Activated CD4-positive, alpha-beta T cell treated with anti-CD3 and anti-CD28 coated beads, Interleukin-2, amount 10 ng/mL, durations not matched to agents 7 days and 5 days (primary cell): ENCODE measurements at regions not wholly inside any gene's neighbourhood (a gene's known extent, or its start where the extent isn't known, plus 50 kb on each side); places are given as distances from the start of the nearest gene placed in this dataset.

ENCODE experiments used
- CTCF ChIA-PET: fragments of 350-600 bp; sonication (Branson Sonifier 250); formaldehyde crosslinking; loops from one replicate; lab custom pipeline; 2021; ENCODE audit warnings: antibody characterized with exemption; lab: Charles Lee
- POLR2A ChIA-PET: fragments of 350-600 bp; sonication (Branson Sonifier 250); formaldehyde crosslinking; loops from one replicate; lab custom pipeline; 2021; ENCODE audit warnings: antibody characterized with exemption; lab: Charles Lee
- DNase-seq: peaks from one replicate; pipeline ENCODE4 v3.0.0-alpha.2; 2020
- H3K27ac Mint-ChIP-seq: one replicate; pipeline ENCODE4 v1.8.0; 2021; ENCODE audit warnings: mild to moderate bottlenecking, moderate library complexity, mixed read lengths
- H3K27me3 Mint-ChIP-seq: one replicate; pipeline ENCODE4 v1.8.0; 2021; ENCODE audit warnings: mixed read lengths
- H3K36me3 Mint-ChIP-seq: one replicate; pipeline ENCODE4 v1.8.0; 2021; ENCODE audit warnings: low read depth, mixed read lengths
- H3K4me1 Mint-ChIP-seq: one replicate; pipeline ENCODE4 v1.8.0; 2021; ENCODE audit warnings: mixed read lengths
- H3K4me3 Mint-ChIP-seq: one replicate; pipeline ENCODE4 v1.8.0; 2021; ENCODE audit warnings: mild to moderate bottlenecking, moderate library complexity, mixed read lengths
- H3K9me3 Mint-ChIP-seq: one replicate; pipeline ENCODE4 v1.8.0; 2021; ENCODE audit warnings: mixed read lengths

DNA sequence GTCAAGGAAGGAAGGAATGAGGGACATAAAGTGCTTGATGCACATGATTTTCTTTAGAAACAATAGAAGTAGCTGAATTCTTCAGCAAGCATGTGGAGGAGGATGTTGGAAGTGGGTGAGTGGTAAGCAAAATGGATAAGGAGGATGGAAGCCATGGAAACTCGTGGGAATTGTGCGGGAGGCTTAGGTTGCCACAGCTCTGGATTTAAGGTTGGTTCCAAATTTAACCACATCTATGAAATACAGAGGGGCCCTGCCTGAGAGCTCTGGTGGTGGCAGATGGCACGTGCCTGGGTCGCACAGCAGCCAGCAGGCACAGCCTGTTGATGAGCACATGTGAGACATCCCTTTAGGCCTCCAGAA lies 284.7 kb downstream of the SMARCA2 start:
- Mint-ChIP-seq H3K27ac (no peak overlapping the region), H3K4me3 (no peak overlapping the region), H3K27me3 (no peaks in the 10 kb centered on the region), H3K36me3 (no peaks in the 10 kb centered on the region), H3K9me3 (no peaks in the 10 kb centered on the region), H3K4me1 (no peaks in the 10 kb centered on the region)
- ChIA-PET POLR2A (no interaction called here), CTCF (no interaction called here)
- DNase-seq, result no peak

DNA sequence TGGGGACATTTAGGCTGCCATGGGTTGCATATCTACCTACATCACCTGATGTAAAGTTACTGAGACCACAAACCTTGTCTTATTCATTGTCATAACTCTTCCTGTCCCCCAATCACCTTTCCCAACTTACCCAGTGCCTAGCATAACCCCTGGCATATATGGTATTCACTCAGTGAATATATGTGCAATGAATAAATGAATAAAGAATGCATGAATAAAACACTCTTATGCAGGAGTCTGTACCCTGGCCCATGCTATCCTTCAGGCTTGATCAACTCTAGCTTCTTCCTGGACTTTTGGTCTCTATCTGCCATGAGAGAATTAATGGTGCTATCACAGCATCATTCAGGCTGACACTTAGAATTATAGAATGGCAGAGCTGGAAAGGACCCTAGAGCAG lies 285.2 kb downstream of the SMARCA2 start:
- POLR2A ChIA-PET, result no interaction called here
- no peaks in the 10 kb centered on the region for H3K4me1 Mint-ChIP-seq
- CTCF ChIA-PET, result no interaction called here

DNA sequence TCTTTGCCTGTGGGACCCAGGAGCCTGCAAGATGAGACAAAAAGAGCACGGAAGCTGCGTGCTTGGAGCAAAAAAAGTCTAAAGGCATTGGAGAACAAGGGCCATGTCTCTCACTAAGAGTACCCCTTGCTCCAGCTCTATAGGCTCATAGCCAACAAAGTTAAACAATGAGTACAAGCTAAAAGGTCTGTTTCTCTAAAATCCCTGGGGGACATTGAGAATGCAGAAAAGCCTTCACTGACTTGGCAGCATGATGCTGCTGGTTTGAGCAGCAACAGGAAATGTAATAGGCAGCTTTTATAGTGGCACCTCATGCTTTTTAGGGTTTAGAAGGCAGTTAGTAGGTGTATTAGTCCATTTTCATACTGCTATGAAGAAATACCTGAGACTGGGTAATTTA lies 287.5 kb downstream of the SMARCA2 start:
- no peaks in the 10 kb centered on the region for H3K9me3 Mint-ChIP-seq
- POLR2A ChIA-PET, result no interaction called here
- CTCF ChIA-PET, result no interaction called here

More for the DNA sequence above, 285.2 kb downstream of the SMARCA2 start:
- H3K9me3 Mint-ChIP-seq, result no peaks in the 10 kb centered on the region
- no peak overlapping the region for H3K4me3 Mint-ChIP-seq
- H3K36me3 Mint-ChIP-seq, result no peaks in the 10 kb centered on the region
- no peak for DNase-seq
- H3K27ac Mint-ChIP-seq, result no peak overlapping the region
- H3K27me3 Mint-ChIP-seq, result no peaks in the 10 kb centered on the region

DNA sequence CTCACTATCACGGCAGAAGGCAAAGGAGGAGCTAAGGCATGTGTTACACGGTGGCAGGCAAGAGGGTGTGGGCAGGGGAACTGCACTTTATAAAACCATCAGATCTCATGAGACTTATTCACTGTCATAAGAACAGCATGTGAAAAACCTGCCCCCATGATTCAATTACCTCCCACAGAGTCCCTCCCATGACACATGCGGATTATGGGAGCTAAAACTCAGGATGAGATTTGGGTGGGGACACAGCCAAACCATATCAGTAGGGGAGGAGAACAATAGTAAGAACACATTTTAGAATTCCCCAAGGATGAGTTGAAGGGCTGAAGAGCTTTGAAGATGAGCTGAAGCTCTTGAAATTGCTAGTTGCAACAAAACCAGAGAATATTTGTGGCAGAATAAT lies 287.9 kb downstream of the SMARCA2 start:
- DNase-seq, result no peak
- Mint-ChIP-seq H3K4me3 (no peak overlapping the region), H3K4me1 (no peaks in the 10 kb centered on the region), H3K9me3 (no peaks in the 10 kb centered on the region), H3K27me3 (no peaks in the 10 kb centered on the region), H3K36me3 (no peaks in the 10 kb centered on the region), H3K27ac (no peak overlapping the region)
- ChIA-PET CTCF (no interaction called here), POLR2A (no interaction called here)

More for the DNA sequence above, 287.5 kb downstream of the SMARCA2 start:
- H3K4me1 Mint-ChIP-seq, result no peaks in the 10 kb centered on the region
- no peak overlapping the region for H3K27ac Mint-ChIP-seq
- no peak overlapping the region for H3K4me3 Mint-ChIP-seq
- H3K36me3 Mint-ChIP-seq, result no peaks in the 10 kb centered on the region
- DNase-seq, result no peak
- H3K27me3 Mint-ChIP-seq, result no peaks in the 10 kb centered on the region

DNA sequence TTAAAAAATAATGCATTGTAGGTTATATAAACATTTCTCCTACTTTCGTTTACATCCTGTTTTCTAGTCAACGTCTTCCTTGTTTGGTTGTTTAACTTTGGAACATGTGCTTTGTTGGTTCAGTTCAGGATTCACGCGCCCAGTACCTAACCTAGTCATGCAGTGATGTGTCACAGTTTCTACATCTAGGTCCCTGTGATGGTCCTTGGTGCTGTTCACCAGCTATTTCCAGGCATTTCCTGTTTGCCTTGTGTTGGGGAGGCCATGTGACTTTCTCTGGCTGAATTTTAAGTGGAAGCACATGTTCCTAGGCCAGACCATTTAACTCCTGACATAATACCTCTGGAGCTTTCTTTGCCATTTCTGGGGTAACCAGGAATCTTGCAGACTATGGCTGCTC lies 292.3 kb downstream of the SMARCA2 start:
- ChIA-PET POLR2A (no interaction called here), CTCF (no interaction called here)
- Mint-ChIP-seq H3K4me3 (no peak overlapping the region), H3K27me3 (peaks cover 2% of the 10 kb centered on the region), H3K4me1 (no peaks in the 10 kb centered on the region), H3K27ac (no peak overlapping the region), H3K36me3 (no peaks in the 10 kb centered on the region), H3K9me3 (peaks cover 5% of the 10 kb centered on the region)
- DNase-seq, result no peak

DNA sequence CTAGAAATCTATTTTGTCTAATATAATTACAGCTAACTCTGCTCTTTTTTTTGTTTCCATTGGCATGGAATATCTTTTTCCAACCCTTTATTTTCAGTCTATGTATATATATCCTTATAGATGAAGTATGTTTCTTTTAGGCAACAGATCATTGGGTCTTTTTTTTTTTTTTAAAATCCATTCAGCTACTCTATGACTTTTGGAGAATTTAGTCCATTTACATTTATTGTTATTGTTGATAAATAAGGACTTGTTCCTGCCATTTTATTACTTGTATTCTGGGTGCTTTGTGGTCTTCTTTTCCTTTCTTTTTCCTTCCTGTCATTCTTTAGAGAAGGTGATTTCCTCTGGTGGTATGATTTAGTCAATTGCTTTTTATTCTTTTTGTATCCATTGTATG lies 296.8 kb downstream of the SMARCA2 start:
- POLR2A ChIA-PET, result no interaction called here
- CTCF ChIA-PET, result no interaction called here
- Mint-ChIP-seq H3K4me1 (no peaks in the 10 kb centered on the region), H3K27ac (no peak overlapping the region), H3K27me3 (peaks cover 2% of the 10 kb centered on the region), H3K9me3 (peaks cover 14% of the 10 kb centered on the region), H3K36me3 (no peaks in the 10 kb centered on the region), H3K4me3 (no peak overlapping the region)
- no peak for DNase-seq

DNA sequence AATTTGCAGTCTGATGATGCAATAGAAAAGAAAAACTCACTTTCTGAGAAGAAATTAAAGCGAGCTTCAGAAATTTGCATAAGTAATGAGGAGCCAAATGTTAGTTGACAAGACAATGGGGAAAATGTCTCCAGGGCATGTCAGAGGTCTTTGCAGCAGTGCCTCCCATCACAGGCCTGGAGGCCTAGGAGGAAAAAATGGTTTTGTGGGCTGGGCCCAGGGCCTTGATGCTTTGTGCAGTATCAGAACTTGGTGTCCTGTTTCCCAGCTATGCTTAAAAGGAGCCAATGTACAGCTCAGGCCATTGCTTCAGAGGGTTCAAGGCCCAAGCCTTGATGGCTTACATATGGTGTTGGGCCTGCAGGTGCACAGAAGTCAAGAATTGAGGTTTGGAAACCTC lies 298.4 kb downstream of the SMARCA2 start:
- H3K27me3 Mint-ChIP-seq, result peaks cover 2% of the 10 kb centered on the region
- no peak overlapping the region for H3K27ac Mint-ChIP-seq
- H3K9me3 Mint-ChIP-seq, result peaks cover 14% of the 10 kb centered on the region
- DNase-seq, result no peak
- CTCF ChIA-PET, result no interaction called here
- no peaks in the 10 kb centered on the region for H3K36me3 Mint-ChIP-seq
- no peaks in the 10 kb centered on the region for H3K4me1 Mint-ChIP-seq
- POLR2A ChIA-PET, result interaction anchor here (0.7 kb wide), 1 partner anchor 453 kb away, joined by 3 read pairs; no protein-coding TSS in a partner anchor
- no peak overlapping the region for H3K4me3 Mint-ChIP-seq

DNA sequence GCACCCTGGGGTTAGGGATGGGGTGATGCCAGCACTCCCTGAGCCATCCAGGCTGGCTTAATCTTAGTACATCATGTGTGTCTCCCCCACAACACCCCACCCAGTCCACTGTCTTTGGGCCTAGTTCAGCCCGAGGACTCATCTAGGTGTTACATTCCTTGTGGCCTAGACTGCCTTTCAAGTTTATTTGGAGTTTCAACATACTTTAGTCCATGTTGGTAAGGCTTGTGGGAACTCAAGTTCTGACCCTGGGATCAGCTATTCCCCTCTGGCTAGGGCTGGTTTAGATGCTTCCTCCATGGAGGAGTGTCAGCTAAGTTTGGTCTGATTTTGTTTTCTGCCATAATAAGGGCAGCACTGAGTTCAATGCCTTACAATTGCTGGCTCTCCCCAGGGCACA lies 302.4 kb downstream of the SMARCA2 start:
- no peaks in the 10 kb centered on the region for H3K4me1 Mint-ChIP-seq
- H3K27me3 Mint-ChIP-seq, result no peaks in the 10 kb centered on the region
- no peak overlapping the region for H3K4me3 Mint-ChIP-seq
- no peak for DNase-seq
- CTCF ChIA-PET, result no interaction called here
- H3K9me3 Mint-ChIP-seq, result peaks cover 8% of the 10 kb centered on the region
- H3K36me3 Mint-ChIP-seq, result no peaks in the 10 kb centered on the region
- POLR2A ChIA-PET, result no interaction called here
- no peak overlapping the region for H3K27ac Mint-ChIP-seq

DNA sequence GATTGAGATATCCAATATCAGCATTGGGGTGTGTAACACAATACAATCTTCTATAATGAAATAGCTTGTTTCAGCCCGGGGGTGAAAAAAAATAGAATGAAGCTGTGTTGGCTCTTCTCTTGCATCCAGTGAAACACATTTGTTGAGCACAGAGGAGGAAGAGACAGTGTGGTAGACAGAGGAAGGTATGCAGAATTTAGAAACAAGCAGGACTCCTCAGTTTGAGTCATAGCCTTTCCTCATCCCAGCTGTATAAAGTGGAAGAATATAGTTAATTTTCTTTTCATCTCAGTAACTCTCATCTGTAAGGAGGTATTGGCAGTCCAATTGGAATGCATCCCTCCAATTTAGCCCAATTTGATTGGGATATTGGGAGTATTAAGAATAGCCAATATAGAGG lies 302.2 kb upstream of the VLDLR start:
- Mint-ChIP-seq H3K4me3 (no peak overlapping the region), H3K27ac (no peak overlapping the region), H3K36me3 (no peaks in the 10 kb centered on the region), H3K27me3 (no peaks in the 10 kb centered on the region), H3K4me1 (no peaks in the 10 kb centered on the region), H3K9me3 (peaks cover 4% of the 10 kb centered on the region)
- no peak for DNase-seq
- ChIA-PET POLR2A (no interaction called here), CTCF (no interaction called here)

DNA sequence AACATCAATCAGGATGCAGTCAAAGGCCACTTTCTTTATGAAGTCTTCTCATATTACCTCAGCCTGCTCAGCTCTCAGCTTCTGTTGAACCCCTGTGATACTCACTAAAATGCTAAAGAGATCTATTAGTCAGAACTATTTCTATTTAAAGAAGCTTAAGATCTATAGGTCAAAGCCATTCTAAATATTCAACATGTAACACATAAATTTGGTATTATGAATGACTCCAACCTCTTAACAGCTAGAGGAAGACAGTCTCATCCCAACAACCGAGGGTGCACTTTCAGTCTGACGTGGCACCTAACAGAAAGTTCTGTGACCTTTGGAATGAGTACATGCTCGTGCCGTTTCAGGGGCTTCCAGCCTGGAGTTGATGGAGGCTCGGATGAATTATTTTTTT lies 301.5 kb upstream of the VLDLR start:
- no peaks in the 10 kb centered on the region for H3K4me1 Mint-ChIP-seq
- POLR2A ChIA-PET, result no interaction called here
- peaks cover 4% of the 10 kb centered on the region for H3K9me3 Mint-ChIP-seq
- no peak overlapping the region for H3K27ac Mint-ChIP-seq
- no peak overlapping the region for H3K4me3 Mint-ChIP-seq
- DNase-seq, result no peak
- no peaks in the 10 kb centered on the region for H3K36me3 Mint-ChIP-seq
- CTCF ChIA-PET, result no interaction called here
- H3K27me3 Mint-ChIP-seq, result no peaks in the 10 kb centered on the region

DNA sequence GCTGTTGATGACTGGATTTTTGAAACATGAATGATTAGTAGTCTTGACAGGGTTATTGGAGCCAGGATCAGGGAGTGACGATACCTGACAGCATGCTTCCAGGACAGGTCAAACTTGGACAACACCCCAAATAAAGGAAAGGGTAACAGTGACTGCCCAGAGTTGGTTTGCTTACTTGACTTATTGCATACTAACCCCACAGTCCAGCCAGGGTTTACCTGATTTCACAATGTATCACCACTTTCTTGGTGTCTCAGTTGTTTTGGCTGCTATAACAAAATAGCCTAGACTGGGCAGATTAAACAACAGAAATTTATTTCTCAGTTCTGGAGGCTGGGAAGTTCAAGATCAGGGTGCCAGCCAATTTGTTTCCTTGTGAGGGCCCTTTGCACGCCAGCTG lies 301.0 kb upstream of the VLDLR start:
- Mint-ChIP-seq H3K36me3 (no peaks in the 10 kb centered on the region), H3K4me3 (no peak overlapping the region), H3K9me3 (no peaks in the 10 kb centered on the region), H3K27ac (no peak overlapping the region), H3K27me3 (no peaks in the 10 kb centered on the region), H3K4me1 (no peaks in the 10 kb centered on the region)
- POLR2A ChIA-PET, result no interaction called here
- DNase-seq, result no peak
- CTCF ChIA-PET, result no interaction called here

DNA sequence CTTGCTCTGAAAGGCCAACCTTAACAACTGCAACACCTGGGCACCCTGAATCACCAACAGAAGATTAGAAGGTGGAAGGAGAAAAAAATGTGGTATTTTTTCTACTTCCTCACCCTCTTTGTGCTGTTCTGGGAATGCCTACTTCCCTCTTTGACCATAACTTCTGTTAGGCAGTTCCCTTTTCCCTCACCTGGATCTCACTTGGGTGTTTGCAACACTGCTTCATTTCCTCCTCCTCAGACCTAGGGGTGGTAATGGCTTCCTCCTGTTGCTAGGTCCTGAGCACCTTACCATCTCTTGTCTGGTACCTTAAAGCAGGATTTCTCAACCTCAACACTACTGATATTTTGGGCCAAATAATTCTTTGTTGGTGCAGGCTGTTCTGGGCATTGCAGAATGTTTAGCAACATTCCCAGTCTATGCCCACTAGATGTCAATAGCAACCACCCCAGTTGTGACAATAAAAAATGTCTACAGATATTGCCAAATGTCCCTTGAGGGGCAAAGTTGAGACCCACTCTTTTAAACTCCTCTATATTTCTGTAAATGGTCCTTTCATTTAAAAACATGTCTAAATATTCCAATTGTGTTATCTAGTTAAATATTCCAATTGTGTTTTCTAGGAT lies 300.0 kb upstream of the VLDLR start:
- ChIA-PET CTCF (no interaction called here), POLR2A (no interaction called here)
- Mint-ChIP-seq H3K27me3 (no peaks in the 10 kb centered on the region), H3K27ac (no peak overlapping the region), H3K9me3 (no peaks in the 10 kb centered on the region), H3K4me1 (no peaks in the 10 kb centered on the region), H3K36me3 (no peaks in the 10 kb centered on the region), H3K4me3 (no peak overlapping the region)
- DNase-seq, result no peak

DNA sequence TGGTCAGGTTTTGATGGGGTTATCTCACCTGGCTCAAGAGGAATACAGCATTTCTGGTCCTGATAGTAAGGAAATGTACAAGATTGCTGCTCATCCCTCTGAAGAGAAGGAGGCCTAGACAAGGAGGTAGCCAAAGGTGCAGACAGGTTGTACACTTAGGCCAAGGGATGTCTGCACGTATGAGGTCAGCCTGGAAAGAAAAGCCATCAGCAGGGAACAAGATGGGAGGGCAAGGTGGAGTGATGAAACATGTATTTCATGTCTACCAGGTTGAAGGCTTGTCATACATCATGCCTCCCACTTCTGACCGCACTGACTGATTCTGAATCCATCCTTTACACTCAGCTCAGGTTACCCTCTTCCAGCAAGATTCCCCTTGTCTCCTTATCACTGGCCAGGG lies 296.8 kb upstream of the VLDLR start:
- Mint-ChIP-seq H3K4me3 (no peak overlapping the region), H3K27ac (no peak overlapping the region), H3K9me3 (no peaks in the 10 kb centered on the region), H3K36me3 (no peaks in the 10 kb centered on the region), H3K4me1 (no peaks in the 10 kb centered on the region), H3K27me3 (no peaks in the 10 kb centered on the region)
- no peak for DNase-seq
- ChIA-PET POLR2A (no interaction called here), CTCF (no interaction called here)

DNA sequence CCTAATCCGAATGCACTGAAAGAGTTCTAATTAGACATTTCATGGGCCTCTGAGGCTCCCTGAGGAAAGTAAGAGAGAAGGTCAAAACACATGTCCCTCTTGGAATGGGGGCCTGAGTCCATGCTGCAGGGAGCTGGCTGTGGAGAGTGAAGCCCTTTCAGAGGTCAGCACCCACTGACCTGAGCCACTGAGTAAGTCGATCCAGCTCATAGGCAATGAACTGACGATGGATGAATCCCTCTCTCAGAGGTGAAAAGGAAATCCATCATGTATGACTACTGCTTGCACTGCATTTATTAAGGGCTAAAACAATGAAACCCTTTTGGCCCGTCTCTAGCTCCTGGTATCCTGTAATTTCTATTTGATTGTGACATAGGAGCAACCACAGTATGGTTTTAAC lies 288.9 kb upstream of the VLDLR start:
- Mint-ChIP-seq H3K4me3 (no peak overlapping the region), H3K36me3 (no peaks in the 10 kb centered on the region)
- CTCF ChIA-PET, result no interaction called here

More for the DNA sequence above, 288.9 kb upstream of the VLDLR start:
- POLR2A ChIA-PET, result no interaction called here
- H3K9me3 Mint-ChIP-seq, result no peaks in the 10 kb centered on the region
- H3K4me1 Mint-ChIP-seq, result no peaks in the 10 kb centered on the region
- H3K27me3 Mint-ChIP-seq, result peaks cover 2% of the 10 kb centered on the region
- H3K27ac Mint-ChIP-seq, result no peak overlapping the region
- no peak for DNase-seq
